OCI-LY3 (cell line): ENCODE measurements at regions not wholly inside any gene's neighbourhood (a gene's known extent, or its start where the extent isn't known, plus 50 kb on each side); places are given as distances from the start of the nearest gene placed in this dataset.

Experiments used
- EZH2phosphoT487 ChIP-seq: fragments of 200-600 bp; shearing (Covaris generic); IDR thresholded peaks from 2 replicates; pipeline ENCODE4 v1.6.1; 2018; ENCODE audit warnings: antibody characterized with exemption, mixed run types, low read depth
- TF ChIP-seq, protein P1 (sequence below): fragments of 200-600, 300-600 bp; sonication (generic); IDR thresholded peaks from 2 replicates; pipeline ENCODE4 v1.5.1; 2014; ENCODE audit warnings: antibody characterized with exemption, low read length, low read depth

GRCh38 chr2:215618145-215618544, 182.3 kb upstream of the FN1 start:
- TF ChIP-seq, protein P1, sequence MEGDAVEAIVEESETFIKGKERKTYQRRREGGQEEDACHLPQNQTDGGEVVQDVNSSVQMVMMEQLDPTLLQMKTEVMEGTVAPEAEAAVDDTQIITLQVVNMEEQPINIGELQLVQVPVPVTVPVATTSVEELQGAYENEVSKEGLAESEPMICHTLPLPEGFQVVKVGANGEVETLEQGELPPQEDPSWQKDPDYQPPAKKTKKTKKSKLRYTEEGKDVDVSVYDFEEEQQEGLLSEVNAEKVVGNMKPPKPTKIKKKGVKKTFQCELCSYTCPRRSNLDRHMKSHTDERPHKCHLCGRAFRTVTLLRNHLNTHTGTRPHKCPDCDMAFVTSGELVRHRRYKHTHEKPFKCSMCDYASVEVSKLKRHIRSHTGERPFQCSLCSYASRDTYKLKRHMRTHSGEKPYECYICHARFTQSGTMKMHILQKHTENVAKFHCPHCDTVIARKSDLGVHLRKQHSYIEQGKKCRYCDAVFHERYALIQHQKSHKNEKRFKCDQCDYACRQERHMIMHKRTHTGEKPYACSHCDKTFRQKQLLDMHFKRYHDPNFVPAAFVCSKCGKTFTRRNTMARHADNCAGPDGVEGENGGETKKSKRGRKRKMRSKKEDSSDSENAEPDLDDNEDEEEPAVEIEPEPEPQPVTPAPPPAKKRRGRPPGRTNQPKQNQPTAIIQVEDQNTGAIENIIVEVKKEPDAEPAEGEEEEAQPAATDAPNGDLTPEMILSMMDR, result no peak
- no peak for TF ChIP-seq EZH2phosphoT487
